Skeletal muscle satellite cell (primary cell): ENCODE measurements at regions not wholly inside any gene's neighbourhood (a gene's known extent, or its start where the extent isn't known, plus 50 kb on each side); places are given as distances from the start of the nearest gene placed in this dataset. TPM values are rescaled to one million over a fixed set of nuclear protein-coding genes. Genes with fewer than 3 reads are reported as not detected.
"Not testable (repeated sequence)": the region's sequence is repeated elsewhere in the genome, so short reads cannot be mapped to it uniquely, and the experiment has no call there.

ENCODE experiments used
- H3K27me3 ChIP-seq: 2 replicates; pipeline ENCODE4 v1.7.0; 2013; ENCODE audit warnings: low read length; ENCODE audit not compliant: control insufficient read depth, insufficient read depth
- H3K36me3 ChIP-seq: 2 replicates; pipeline ENCODE4 v1.7.0; 2013; ENCODE audit warnings: mild to moderate bottlenecking, control low read depth, low read length; ENCODE audit not compliant: insufficient read depth
- H3K4me1 ChIP-seq: 2 replicates; pipeline ENCODE4 v1.7.0; 2013; ENCODE audit warnings: low read length; ENCODE audit not compliant: control insufficient read depth, insufficient read depth
- H3K4me2 ChIP-seq: 2 replicates; pipeline ENCODE4 v1.7.0; 2013; ENCODE audit warnings: mild to moderate bottlenecking, low read length
- H3K4me3 ChIP-seq: 2 replicates; pipeline ENCODE4 v1.7.0; 2013; ENCODE audit warnings: low read length
- H3K9ac ChIP-seq: 2 replicates; pipeline ENCODE4 v1.7.0; 2013; ENCODE audit warnings: mild to moderate bottlenecking, low read depth, low read length, moderate library complexity
- H3K9me3 ChIP-seq: replicated peaks from 2 replicates; pipeline ENCODE4 v1.7.0; 2013; ENCODE audit warnings: mild to moderate bottlenecking, control low read depth, low read length
- small RNA-seq: library from RNA; depleted of rRNA; stranded (forward); fragments of <200 nt; gene quantifications from one replicate; pipeline ENCODE3, GENCODE V24; 2012

- no peak overlapping the region for H3K4me3 ChIP-seq
- peaks cover 86% of the 10 kb centered on the region for H3K27me3 ChIP-seq
- no peaks in the 10 kb centered on the region for H3K9me3 ChIP-seq
- no peak overlapping the region for H3K9ac ChIP-seq
- no peaks in the 10 kb centered on the region for H3K4me1 ChIP-seq
- H3K36me3 ChIP-seq: no peaks in the 10 kb centered on the region
- no peak overlapping the region for H3K4me2 ChIP-seq
Measured at GRCh38 chr5:154541553-154541952, 63.5 kb upstream of the HAND1 start.

- Histone ChIP-seq H3K27me3 (peaks cover 79% of the 10 kb centered on the region), H3K9me3 (no peaks in the 10 kb centered on the region), H3K4me1 (no peaks in the 10 kb centered on the region), H3K9ac (no peak overlapping the region), H3K4me3 (no peak overlapping the region), H3K36me3 (no peaks in the 10 kb centered on the region), H3K4me2 (no peak overlapping the region)
Measured at GRCh38 chr5:154540600-154540999, 62.6 kb upstream of the HAND1 start.

GRCh38 chr5:154538492-154538891, 60.5 kb upstream of the HAND1 start:
- no peak overlapping the region for H3K4me3 ChIP-seq

GRCh38 chr5:154536439-154536838, 58.4 kb upstream of the HAND1 start:
- H3K9ac ChIP-seq, H3K4me3 ChIP-seq, H3K36me3 ChIP-seq, H3K4me2 ChIP-seq, H3K4me1 ChIP-seq, H3K9me3 ChIP-seq: not testable (repeated sequence)
- peaks cover 55% of the 10 kb centered on the region for H3K27me3 ChIP-seq

More at GRCh38 chr5:154538492-154538891, 60.5 kb upstream of the HAND1 start:
- Histone ChIP-seq H3K9me3 (no peaks in the 10 kb centered on the region), H3K36me3 (no peaks in the 10 kb centered on the region), H3K27me3 (peaks cover 75% of the 10 kb centered on the region), H3K4me2 (no peak overlapping the region), H3K4me1 (no peaks in the 10 kb centered on the region), H3K9ac (no peak overlapping the region)

GRCh38 chr5:154535535-154535934, 57.5 kb upstream of the HAND1 start:
- Histone ChIP-seq H3K36me3 (no peaks in the 10 kb centered on the region), H3K9me3 (no peaks in the 10 kb centered on the region), H3K9ac (no peak overlapping the region), H3K4me1 (no peaks in the 10 kb centered on the region), H3K4me3 (no peak overlapping the region), H3K27me3 (peaks cover 51% of the 10 kb centered on the region), H3K4me2 (no peak overlapping the region)

GRCh38 chr5:154534457-154535050, 56.5 kb upstream of the HAND1 start:
- Histone ChIP-seq H3K9me3 (no peaks in the 10 kb centered on the region), H3K27me3 (peaks cover 47% of the 10 kb centered on the region), H3K36me3 (no peaks in the 10 kb centered on the region), H3K4me2 (no peak overlapping the region), H3K4me1 (no peaks in the 10 kb centered on the region), H3K4me3 (no peak overlapping the region), H3K9ac (no peak overlapping the region)

- no peak overlapping the region for H3K4me3 ChIP-seq
Measured at GRCh38 chr5:154529282-154529681, 51.3 kb upstream of the HAND1 start.

GRCh38 chr5:154528005-154528594, 50.1 kb upstream of the HAND1 start:
- Histone ChIP-seq H3K9me3 (no peaks in the 10 kb centered on the region), H3K4me2 (no peak overlapping the region), H3K9ac (no peak overlapping the region), H3K4me1 (no peaks in the 10 kb centered on the region), H3K4me3 (no peak overlapping the region), H3K27me3 (peaks cover 41% of the 10 kb centered on the region), H3K36me3 (no peaks in the 10 kb centered on the region)

More at GRCh38 chr5:154529282-154529681, 51.3 kb upstream of the HAND1 start:
- Histone ChIP-seq H3K27me3 (peaks cover 33% of the 10 kb centered on the region), H3K9me3 (no peaks in the 10 kb centered on the region), H3K4me1 (no peaks in the 10 kb centered on the region), H3K36me3 (no peaks in the 10 kb centered on the region), H3K4me2 (no peak overlapping the region), H3K9ac (no peak overlapping the region)

Small RNA genes lying in the stretch of these regions (small RNA-seq; reads per million reads assigned to genes)
- gene MIR1303 (not detected), gene MIR3141 (not detected)
